ENCODE measurements at regions not wholly inside any gene's neighbourhood (a gene's known extent, or its start where the extent isn't known, plus 50 kb on each side); places are given as distances from the start of the nearest gene placed in this dataset.

DNA sequence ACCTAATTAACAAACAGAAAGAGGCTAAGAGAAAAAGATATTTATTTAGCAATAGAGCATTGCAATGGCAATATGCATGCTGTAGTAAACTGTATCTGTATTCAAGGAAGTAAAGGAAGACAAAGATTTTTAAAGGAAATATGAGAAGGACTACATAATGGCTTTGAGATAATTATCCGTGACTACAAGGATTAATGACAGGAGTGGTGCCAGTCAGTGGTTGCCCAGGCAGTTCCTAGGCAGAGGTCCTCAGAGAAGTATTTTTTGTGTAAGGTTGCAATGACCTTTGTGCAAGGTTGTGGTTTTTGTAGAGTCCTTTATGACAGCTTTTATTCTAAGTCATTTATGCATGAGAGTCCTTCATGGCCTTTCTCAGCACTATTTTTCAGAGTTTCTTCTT, 711.1 kb upstream of the CHRM3 start:
- POLR2A ChIA-PET, result no interaction called here
- CTCF ChIA-PET, result no interaction called here
- Histone ChIP-seq H3K27ac (ENCODE audit: low read depth, low read length) (no peak overlapping the region), H3K27me3 (ENCODE audit: control insufficient read depth, insufficient read depth, low read length) (no peaks in the 10 kb centered on the region), H3K4me3 (ENCODE audit: low read depth, low read length) (no peak overlapping the region), H3K9me3 (ENCODE audit: control insufficient read depth, insufficient read depth, low read length) (peaks cover 3% of the 10 kb centered on the region; the same call in 1 of the 2 replicates)
- DNase-seq (ENCODE audit: low read depth, low spot score), result no peak
- TF ChIP-seq, protein P1, sequence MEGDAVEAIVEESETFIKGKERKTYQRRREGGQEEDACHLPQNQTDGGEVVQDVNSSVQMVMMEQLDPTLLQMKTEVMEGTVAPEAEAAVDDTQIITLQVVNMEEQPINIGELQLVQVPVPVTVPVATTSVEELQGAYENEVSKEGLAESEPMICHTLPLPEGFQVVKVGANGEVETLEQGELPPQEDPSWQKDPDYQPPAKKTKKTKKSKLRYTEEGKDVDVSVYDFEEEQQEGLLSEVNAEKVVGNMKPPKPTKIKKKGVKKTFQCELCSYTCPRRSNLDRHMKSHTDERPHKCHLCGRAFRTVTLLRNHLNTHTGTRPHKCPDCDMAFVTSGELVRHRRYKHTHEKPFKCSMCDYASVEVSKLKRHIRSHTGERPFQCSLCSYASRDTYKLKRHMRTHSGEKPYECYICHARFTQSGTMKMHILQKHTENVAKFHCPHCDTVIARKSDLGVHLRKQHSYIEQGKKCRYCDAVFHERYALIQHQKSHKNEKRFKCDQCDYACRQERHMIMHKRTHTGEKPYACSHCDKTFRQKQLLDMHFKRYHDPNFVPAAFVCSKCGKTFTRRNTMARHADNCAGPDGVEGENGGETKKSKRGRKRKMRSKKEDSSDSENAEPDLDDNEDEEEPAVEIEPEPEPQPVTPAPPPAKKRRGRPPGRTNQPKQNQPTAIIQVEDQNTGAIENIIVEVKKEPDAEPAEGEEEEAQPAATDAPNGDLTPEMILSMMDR (IDR thresholded peaks at IDR 0.05; ENCODE audit: low read depth, low read length), result no peak

DNA sequence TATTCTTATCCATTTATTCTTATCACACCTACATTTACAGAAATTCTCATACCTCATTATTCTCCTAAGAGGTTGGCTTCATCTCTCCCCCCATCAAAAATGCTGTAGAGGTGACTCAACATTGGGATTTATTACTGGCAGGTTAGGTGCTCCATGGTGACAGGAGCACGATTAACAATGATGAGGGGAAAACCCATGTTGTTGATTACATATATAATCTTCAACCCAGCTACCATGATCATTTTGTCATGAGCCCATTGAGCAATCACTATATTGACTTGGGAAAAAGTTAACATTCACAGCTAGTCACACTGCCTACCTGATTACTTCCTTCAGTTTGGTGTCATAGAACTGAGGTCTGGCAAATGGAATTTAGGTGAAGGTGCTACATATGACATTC, 712.1 kb upstream of the CHRM3 start:
- Histone ChIP-seq H3K4me3 (ENCODE audit: low read depth, low read length) (no peak overlapping the region), H3K27me3 (ENCODE audit: control insufficient read depth, insufficient read depth, low read length) (no peaks in the 10 kb centered on the region), H3K27ac (ENCODE audit: low read depth, low read length) (no peak overlapping the region), H3K9me3 (ENCODE audit: control insufficient read depth, insufficient read depth, low read length) (peaks cover 5% of the 10 kb centered on the region)
- DNase-seq (ENCODE audit: low read depth, low spot score), result no peak
- CTCF ChIA-PET, result no interaction called here
- TF ChIP-seq, protein P1 (IDR thresholded peaks at IDR 0.05; ENCODE audit: low read depth, low read length), result no peak
- POLR2A ChIA-PET, result no interaction called here

GRCh38 chr1:238673561-238673960, 712.8 kb upstream of the CHRM3 start:
- POLR2A ChIA-PET, result no interaction called here
- Histone ChIP-seq H3K4me3 (ENCODE audit: low read depth, low read length) (no peak overlapping the region), H3K27ac (ENCODE audit: low read depth, low read length) (no peak overlapping the region), H3K9me3 (ENCODE audit: control insufficient read depth, insufficient read depth, low read length) (peaks cover 7% of the 10 kb centered on the region), H3K27me3 (ENCODE audit: control insufficient read depth, insufficient read depth, low read length) (no peaks in the 10 kb centered on the region)
- DNase-seq (ENCODE audit: low read depth, low spot score), result no peak
- TF ChIP-seq, protein P1 (IDR thresholded peaks at IDR 0.05; ENCODE audit: low read depth, low read length), result no peak
- CTCF ChIA-PET, result no interaction called here

DNA sequence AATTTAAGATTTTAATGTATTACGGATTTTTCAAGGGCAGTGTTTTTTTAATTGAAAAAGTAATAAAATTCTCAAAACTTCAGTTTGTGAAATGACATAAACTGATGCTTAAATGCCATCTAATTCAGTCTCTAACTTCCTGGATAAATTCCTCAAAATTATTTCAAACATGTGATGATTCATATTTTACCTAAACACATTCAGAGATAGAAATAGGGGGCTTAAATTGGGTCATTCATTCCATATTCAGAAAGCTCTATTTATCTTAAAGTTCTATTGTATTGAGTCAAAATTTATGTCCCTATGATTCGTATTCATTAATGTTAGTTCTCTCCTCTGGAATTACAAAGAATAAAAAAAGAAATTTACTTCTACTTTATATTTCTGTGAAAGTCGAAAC, 713.6 kb upstream of the CHRM3 start:
- no peak overlapping the region for H3K27ac ChIP-seq (ENCODE audit: low read depth, low read length)
- ChIA-PET CTCF (no interaction called here), POLR2A (no interaction called here)
- H3K4me3 ChIP-seq (ENCODE audit: low read depth, low read length), result no peak overlapping the region
- TF ChIP-seq, protein P1 (IDR thresholded peaks at IDR 0.05; ENCODE audit: low read depth, low read length), result no peak
- no peak for DNase-seq (ENCODE audit: low read depth, low spot score)
- no peaks in the 10 kb centered on the region for H3K27me3 ChIP-seq (ENCODE audit: control insufficient read depth, insufficient read depth, low read length)
- H3K9me3 ChIP-seq (ENCODE audit: control insufficient read depth, insufficient read depth, low read length), result peaks cover 7% of the 10 kb centered on the region

DNA sequence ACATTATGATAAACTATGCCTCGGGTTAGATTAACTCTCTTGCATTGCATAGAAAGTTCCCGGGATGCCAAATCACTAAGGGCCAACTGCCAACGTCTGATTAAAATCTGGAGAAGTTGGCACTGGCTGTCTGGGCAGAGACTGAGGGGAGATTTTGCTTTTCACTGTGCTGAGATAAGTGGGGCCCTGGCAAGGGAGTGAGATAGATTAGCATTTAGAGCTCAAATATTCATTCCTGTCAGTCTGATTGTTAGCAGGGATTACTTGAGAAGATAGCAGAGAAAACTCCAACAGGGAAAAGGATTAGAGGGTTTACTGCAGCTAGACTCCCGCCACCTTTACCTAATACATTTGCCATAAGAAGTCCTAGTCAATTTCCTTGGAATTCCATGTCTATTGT, 714.1 kb upstream of the CHRM3 start:
- CTCF ChIA-PET, result no interaction called here
- Histone ChIP-seq H3K4me3 (ENCODE audit: low read depth, low read length) (no peak overlapping the region), H3K27me3 (ENCODE audit: control insufficient read depth, insufficient read depth, low read length) (no peaks in the 10 kb centered on the region), H3K27ac (ENCODE audit: low read depth, low read length) (no peak overlapping the region), H3K9me3 (ENCODE audit: control insufficient read depth, insufficient read depth, low read length) (peaks cover 7% of the 10 kb centered on the region)
- TF ChIP-seq, protein P1 (IDR thresholded peaks at IDR 0.05; ENCODE audit: low read depth, low read length), result no peak
- POLR2A ChIA-PET, result no interaction called here
- no peak for DNase-seq (ENCODE audit: low read depth, low spot score)
